GM12873 (cell line): ENCODE measurements at regions not wholly inside any gene's neighbourhood (a gene's known extent, or its start where the extent isn't known, plus 50 kb on each side); places are given as distances from the start of the nearest gene placed in this dataset.
A peak's percentile ranks its signal among the peaks of the same experiment; 100 is the strongest.

ENCODE experiments used
- TF ChIP-seq, protein P1 (sequence below): IDR thresholded peaks from 2 replicates; pipeline ENCODE4 v1.5.1; 2012; ENCODE audit warnings: low read depth, mild to moderate bottlenecking, moderate library complexity, low read length, control low read depth; ENCODE audit not compliant: insufficient read depth; ENCODE audit errors: missing control alignments

DNA sequence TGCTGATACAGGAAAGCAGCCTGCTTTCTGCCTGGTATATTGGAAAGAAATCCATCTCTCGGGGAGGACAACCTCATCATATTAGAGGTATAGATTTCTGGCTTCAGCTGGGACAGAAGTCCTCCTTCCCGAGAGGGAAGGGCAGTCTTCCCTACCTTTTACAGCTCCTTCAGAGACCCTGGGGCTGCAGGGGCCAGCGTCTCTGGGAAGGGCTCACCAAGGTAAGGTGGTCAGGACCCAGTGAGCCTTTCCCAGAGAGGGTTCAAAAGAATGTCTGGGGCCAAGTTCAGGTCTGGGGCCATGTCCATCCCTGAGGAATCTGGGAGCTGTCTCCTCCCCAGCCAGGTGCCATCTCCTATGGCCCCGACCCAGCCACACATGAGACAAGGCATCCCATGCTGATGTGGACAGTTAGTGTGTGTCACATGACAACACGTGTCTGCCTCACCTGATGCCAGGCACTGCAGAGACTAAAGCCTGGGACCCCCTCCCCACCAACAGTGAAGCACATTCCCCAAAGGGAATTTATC lies 136.4 kb downstream of the URI1 start:
- TF ChIP-seq, protein P1, sequence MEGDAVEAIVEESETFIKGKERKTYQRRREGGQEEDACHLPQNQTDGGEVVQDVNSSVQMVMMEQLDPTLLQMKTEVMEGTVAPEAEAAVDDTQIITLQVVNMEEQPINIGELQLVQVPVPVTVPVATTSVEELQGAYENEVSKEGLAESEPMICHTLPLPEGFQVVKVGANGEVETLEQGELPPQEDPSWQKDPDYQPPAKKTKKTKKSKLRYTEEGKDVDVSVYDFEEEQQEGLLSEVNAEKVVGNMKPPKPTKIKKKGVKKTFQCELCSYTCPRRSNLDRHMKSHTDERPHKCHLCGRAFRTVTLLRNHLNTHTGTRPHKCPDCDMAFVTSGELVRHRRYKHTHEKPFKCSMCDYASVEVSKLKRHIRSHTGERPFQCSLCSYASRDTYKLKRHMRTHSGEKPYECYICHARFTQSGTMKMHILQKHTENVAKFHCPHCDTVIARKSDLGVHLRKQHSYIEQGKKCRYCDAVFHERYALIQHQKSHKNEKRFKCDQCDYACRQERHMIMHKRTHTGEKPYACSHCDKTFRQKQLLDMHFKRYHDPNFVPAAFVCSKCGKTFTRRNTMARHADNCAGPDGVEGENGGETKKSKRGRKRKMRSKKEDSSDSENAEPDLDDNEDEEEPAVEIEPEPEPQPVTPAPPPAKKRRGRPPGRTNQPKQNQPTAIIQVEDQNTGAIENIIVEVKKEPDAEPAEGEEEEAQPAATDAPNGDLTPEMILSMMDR = no peak

DNA sequence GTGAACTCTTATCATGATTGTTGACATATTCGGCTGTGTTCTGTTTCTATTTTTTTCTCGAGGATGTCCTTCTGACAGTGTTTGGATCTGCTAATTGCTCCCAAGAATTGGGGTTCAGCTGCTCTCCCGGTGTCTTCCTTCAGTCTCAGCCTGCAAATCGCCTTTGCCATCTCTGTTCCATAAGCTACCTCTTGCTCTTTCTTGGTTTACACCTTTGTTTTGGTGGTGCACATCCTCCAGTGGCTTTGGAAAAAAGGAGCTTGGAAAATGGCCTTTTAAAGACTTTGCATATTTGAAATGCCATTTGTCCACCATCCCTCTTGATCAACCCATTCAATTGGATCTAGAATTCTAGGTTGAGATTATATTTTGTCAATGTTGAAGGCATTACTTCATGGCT lies 137.2 kb downstream of the URI1 start:
- TF ChIP-seq, protein P1 = no peak

DNA sequence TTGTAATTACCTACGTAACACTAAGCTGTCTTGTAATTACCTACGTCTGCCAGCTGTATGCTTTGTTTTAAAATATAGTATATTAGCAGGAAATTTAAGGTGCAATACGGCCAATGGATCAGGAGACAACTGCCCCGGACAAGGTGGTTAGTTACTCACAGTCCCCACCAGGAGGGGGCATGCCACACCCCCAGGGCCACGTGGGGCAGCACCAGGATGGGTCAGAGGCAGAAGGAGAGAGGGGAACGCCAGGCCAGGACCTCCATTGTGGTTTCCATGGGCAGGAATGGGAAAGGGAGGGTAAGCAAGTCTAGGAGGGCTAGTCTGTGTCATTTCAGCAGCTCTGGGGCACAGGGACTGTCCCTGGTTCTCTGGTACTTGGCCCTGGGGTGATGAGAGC lies 140.1 kb downstream of the URI1 start:
- TF ChIP-seq, protein P1 = peak; percentile 7

DNA sequence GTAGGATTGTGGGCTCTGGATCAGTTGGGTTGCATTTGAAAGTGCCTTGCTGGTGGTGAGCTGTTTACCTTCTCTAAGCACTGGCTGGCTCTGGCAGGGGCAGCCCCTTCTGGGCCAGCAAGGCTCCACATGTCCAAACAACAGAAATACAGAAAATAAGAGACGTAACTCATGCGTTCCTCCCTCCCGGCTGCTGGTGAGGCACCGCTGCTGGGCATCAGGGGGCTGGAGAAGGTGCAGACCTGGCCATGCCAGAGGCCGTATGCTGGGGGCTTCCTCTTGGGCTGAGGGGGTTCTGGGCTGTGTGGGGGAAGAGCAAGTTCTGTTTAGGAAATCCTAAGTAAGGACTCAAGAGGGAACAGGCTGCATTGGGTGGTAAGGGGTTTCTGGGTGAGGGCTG lies 140.6 kb downstream of the URI1 start:
- TF ChIP-seq, protein P1 = no peak

DNA sequence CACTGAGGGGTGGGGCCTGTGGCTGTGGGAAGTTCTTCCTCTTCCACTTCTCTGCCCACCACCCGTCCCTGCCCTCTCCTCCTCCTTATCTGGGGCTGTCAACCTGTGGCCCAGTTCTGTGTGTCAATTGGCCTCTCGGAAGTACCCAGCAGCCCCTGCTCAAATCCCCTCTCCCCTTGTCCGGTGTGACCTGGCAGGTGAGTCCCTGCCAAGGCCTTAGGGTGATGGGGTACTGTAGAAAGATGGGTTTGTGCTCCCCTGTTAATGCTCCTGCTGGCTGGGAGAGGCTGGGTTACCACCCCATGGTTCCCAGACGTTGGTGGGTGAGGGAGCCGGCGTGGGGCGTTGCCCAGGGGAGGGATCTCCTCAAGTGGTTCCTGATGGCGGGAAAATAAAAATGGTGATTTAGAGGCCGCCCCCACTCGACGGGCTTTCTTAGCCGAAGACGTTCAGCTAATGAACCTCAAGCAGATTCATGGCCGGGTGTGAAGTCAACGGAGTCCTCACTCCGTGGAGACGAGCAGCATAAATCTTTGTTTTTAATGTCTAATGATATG lies 141.2 kb downstream of the URI1 start:
- TF ChIP-seq, protein P1 = no peak

DNA sequence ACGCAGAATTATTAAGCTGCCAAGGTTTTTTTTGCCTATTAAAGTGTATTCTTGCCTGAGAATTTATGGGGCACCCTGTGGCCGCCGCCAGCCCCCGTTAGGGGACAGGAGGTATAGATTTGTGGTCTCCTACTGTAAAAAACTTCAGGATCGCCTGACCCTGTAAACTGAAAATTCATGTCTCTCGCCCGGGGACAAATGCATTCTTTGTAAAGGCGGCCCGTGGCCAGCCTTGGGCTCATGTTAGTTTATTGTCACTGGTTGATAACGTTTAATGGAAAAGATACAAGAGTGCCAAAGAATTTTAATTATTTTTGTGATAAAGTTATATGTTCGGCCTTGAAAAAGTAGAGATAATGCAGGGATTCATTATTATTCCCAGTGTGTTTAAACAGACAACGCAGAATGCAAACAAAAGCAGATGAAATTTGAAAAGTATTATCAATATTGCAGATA lies 141.7 kb downstream of the URI1 start:
- TF ChIP-seq, protein P1 = no peak

DNA sequence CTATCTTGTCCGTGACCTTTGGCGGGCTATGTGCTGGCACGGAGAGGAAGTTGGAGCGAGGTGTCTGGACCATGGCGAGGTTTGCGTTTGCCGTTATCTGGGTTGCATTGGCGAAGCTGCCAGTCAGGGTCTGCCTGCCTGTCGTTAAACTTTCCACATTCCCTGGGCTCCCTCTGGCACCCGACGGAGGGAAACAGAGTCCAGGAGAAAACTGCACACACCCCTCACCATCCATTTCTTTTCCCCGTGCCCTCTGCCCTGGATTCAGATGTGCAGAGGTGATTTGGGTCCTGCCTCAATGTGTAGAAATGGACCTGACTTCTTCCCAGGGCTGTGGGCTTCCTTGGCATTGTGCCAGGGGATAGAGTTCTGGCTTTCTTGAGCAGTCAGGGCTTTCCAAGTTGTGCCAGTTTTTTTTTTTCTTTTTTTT lies 142.4 kb downstream of the URI1 start:
- TF ChIP-seq, protein P1 = no peak

DNA sequence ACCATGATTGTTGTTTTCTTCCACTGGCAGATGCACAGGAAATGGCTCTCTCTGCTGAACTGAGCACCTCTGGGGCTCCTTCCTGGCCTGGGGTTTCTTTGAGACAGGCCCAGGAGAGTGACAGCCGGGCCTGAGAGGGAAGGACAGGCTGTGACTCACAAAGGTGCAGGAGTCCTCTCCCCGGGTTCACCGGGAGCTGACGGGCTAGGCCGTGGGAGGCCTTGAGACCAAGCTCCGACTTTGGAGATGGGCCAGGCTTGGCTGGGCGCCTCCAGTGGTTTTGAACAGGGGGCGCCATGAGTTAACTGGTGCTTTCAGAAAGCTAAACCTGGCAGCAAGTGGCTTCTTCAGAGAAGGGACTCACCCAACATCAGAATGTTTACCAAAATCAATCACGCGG lies 143.4 kb downstream of the URI1 start:
- TF ChIP-seq, protein P1 = no peak
